HK-2 (cell line): ENCODE measurements at regions not wholly inside any gene's neighbourhood (a gene's known extent, or its start where the extent isn't known, plus 50 kb on each side); places are given as distances from the start of the nearest gene placed in this dataset.

Experiments
- DNase-seq: peaks from one replicate; pipeline ENCODE4 v3.0.0-alpha.2; 2018; ENCODE audit not compliant: unreplicated experiment

DNA sequence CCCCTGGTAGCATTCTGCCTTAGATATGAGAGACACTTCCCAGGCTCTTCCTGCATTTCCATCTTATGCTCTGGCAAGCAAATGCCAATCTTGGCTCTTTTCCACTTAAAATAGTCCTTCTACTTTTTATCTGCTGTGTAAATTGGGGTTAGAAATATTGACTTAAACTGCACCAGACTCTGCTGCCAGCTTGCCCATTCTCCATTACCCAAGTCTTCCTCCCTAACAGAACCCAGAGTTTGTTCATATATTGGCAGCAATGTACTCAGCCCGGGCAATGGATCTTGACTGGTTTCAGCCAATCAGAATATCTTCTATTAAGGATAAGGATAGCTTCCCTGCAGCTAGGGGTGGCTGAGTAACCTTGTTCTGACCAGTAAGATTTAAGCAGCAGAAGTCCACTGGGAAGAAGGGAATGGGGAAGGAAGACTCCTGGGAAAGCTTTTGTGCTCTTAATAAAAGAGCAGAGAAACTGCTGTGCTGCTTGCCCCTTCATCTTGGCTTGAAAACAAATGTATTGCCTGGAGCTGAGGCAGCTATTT is 177.1 kb downstream of the KCNRG start:
- DNase-seq, result no peak

DNA sequence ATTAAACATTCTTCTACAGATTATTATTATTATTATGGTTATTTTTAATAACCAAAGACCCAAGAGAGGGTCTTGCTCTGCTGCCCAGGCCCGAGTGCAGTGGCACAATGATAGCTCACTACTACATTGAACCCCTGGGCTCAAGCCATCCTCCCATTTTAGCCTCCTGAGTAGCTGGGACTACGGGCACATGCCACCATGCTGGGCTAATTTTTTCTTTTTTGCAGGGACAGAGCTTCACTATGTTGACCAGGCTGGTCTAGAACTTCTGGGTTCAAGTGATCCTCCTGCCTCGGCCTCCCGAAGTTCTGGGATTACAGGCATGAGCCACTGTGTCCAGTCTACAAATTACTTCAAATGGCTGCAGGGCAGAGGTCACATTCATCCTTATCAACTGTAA is 179.8 kb downstream of the KCNRG start:
- no peak for DNase-seq

DNA sequence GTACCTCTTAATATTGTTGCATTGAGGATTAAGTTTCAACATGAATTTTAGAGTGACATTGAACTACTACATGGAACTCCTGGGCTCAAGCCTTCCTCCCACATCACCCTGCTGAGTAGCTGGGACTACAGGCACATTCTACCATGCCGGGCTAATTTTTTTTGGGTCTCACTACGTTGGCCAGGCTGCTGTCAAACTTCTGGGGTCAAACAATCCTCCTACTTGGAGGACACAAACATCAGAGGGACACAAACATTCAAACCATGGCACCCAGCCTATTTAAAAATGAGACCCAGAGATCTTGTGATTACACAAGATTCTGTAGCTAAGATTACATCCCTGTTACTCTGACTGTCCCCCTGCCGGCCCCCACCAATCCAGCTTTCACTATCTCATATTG is 180.9 kb downstream of the KCNRG start:
- no peak for DNase-seq

DNA sequence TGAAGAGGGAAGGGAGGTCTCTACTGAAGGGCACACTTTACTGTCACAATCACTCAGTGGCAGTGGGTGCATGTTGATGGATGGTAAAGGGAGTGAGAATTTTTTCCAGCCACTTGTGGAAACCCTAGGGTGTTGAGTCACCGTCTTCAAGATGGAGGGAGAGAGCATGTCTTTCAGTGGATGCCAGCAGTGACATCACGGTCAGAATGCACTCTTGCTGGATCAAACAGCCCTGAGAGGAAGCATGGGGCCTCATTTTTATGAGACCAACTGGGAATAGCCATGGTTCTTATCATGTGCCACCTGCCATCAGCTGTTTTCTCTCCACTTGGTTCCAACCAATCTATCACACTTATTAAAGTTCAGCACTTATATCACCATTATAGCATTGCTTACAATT is 182.5 kb downstream of the KCNRG start:
- no peak for DNase-seq

DNA sequence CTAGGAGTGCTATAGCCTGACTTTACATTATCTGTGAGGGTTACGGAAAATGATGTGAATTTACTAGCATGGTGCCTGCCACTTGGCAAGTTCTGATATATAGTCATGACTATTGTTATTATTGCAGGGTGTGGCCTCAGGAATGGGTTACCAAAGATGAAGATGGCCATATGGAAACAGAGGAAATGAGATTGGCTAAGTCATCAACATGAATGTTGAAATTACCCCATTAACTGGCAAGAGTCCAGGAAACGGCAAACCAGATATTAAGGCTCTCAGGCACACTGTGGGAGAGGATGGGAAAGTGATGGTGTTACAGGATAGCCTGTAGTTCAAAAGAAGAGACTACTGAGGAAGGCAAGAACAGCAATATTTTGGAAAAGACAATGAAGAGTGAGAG is 183.3 kb downstream of the KCNRG start:
- no peak for DNase-seq

DNA sequence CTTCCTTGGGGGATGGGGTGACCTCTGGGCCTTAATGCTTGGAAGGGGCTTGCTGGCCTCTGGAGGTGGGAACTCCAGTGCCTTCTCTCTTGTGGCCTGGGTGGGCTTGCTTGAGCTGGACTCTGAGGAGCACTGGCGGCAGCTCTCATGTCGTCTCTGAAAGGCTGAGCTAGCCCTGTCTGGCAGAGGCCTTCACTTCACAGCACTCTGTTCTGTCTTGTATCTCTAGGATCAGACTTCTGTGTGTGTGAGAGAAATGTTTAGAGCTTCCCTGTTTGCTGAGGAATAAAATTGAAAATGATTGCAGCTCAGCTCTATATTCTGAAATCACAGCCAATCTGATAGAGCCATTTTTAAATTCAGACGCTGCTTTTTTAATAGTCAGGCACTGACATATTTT is 185.3 kb downstream of the KCNRG start:
- no peak for DNase-seq

DNA sequence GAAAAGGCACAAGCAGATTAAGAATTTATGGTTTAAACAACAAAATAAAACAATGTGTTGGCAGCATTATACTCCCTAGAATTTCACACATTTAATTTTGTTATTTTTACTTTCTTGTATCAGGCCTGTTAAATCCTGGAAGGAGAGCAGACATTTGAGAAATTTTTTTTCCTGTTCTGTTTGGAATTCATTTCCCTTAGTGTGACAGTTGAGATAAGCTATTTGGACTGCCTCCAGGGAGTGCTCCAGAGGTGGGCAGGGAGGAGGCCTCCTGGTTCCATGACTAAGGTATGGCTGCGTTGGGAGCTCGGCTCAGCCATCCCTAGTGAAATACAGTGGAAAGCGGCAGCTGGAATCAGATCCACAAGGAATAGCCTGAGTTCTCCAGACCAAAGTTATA is 185.7 kb downstream of the KCNRG start:
- no peak for DNase-seq

DNA sequence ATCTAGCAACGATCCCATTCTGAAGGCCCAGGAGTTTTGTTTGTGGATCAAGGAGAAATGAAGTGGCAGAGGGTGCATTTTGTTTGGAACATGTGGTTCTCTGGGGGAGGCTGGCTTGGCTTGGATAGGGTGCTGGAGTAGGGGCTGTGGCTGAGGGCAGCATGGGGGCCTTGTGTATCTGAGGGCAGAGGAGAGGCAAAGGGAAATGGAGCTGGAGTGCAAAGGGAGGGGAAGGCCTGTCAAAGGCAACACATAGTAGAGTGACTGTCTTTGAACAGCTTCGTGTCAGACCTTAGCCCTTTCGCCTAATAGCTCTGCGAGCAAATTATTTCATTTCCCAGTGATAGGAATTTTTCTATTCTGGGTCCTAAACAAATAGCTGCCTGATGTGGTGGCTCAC is 187.2 kb downstream of the KCNRG start:
- DNase-seq, result no peak

DNA sequence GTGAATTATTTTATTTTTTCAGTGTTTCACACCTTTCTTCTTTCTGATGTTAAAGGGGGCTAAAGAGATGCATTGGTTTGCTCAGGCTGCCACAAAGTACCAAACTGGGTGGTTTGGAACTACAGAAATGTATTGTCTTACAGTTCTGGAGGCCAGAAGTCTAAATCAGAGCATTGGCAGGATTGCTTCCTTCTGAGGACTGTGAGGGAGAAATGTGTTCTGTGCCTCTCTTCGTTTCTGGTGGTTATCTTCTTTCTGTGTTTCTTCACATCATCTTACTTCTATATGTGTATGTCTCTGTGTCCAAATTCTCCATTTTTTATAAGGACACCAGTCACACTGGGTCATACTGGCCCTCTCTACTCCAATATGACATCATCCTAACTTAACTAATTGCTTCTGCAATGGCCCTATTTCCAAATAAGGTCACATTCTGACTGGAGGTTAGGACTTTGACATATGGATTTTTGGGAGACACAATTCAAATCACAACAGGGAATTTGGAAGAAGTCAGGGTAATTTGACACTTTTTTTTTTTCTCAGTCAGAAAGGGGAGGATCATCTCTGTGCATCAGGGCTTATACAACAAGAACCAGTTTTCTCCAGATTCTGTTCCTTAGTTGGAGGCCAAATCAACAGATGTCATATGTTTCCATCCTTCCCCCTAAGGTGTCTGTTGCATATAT is 188.2 kb downstream of the KCNRG start:
- no peak for DNase-seq

DNA sequence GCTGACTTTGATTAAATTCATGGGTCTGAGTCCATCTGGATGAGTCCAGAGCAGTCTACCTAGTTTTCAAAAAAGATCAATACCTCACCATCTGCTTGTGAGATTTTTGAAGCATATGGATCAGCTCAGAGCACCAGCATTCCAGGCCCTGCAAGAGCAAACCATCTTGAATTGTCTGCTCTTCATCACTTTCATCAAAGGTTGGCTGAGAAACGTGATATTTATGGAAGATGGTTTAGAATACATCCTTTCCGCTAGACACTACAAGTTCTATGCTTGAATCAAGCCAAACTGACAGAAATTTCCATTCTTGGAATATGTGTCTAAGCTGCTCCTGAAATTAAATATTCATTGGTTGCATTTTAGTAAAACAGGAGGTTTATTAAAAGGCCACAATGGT is 190.3 kb downstream of the KCNRG start:
- DNase-seq, result no peak

DNA sequence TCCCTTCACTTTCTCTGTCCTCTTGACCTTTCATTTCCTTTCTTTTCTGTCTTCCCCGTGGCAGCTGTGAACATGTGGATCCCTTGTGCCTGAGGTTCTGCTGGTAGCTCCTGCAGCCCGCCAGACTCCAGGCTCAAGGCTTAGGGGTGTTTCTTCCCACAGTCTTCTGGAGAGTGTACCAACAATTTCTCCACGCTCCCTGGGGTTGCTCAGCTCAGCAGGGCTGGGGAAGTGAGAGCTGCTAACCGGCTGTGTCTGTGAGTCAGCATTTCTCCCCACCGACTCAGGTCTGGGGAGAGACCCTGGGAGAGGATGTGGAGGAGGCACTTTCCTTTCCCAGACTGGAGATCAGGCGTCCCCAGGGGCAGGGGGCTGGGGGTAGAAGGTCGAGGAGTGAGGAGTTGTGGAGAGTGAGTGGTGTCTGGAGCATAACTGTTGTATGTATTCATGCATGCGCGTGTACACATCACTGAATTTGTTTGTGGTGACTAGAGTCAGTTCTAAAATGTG is 193.6 kb downstream of the KCNRG start:
- DNase-seq, result peak; percentile 14

DNA sequence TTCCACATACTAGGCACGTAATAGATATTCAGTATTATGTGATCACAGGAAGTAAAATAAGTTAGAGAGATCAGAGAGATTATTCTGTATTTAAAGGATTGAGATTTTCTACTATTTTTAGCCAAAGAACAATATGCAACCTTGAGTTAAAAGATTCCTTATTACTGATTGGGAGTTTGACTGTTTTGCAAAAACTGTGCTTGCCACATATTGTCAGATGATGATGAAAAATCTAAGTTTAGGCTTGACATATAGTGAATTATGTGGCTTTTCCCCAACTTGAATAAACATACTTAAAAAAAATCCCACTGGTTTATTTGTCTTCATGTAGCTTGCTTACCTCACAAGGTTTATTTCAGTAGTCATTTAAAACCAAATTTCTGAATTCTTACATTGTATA is 194.4 kb downstream of the KCNRG start:
- DNase-seq, result no peak

DNA sequence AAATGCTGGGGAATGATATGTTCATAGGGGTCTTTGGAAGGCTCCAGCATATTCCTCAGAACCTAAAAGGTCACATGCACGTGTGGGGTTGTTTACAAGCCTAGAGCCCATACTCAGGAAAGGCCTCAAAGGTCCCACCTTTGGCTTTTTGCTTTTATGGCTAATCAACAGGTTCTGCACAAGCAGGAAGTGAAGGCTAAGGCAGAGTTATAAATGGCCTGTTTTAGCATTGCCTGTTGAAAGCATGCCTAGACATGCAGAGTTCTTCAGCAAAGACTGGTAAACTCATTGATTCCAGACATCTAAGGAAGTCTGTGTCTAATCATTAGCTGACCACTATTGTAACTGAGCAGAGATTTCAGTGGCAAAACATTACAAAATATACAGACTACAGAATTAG is 198.3 kb downstream of the KCNRG start:
- no peak for DNase-seq

DNA sequence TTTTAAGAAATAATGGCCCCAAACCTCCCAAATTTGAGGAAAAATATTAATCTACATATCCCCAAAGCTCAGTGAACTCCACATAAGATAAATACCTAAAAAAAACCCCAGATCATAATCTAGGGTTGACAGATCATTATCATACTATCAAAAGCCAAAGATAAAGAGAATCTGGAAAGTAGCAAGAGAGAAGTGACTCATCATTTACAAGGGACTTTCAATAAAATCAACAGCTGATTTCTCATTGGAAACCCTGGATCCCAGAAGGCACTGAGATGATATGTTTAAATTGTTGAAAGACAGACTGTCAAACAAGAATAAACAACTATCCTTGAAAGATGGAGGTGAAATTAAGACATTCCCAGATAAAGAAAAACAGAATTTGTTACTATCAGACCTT is 199.3 kb downstream of the KCNRG start:
- DNase-seq, result no peak

DNA sequence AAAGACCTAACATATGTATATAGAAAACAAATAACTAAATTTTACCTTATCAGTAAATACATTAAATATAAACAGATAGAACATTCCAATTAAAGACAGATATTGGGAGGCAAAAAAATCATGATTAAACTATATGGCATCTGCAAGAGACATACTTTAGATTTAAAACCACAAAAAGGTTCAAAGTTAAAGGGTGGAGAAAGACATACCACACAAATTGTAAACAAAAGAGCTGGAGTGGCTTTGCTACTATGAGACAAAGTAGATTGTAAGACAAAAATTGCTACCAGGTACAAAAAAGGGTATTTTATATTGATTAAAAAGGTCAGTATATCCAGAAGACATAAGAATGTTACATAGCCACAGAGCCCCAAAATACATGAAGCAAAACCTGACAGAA is 200.2 kb downstream of the KCNRG start:
- no peak for DNase-seq

DNA sequence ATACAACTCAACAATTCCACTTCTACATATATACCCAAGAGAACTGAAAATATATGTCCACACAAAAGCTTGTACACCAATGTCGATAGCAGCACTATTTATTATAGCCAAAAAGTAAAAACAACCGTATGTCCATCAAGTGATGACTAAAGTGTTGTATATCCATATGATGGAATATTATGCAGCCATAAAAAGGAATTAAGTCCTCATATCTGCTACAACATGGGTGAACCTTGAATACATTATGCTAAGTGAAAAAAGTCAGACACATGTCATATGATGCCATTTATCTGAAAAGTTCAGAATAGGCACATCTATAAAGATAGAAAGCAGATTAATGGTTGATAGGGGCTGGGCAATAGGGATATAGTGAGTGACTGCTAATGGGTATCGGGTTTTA is 204.5 kb downstream of the KCNRG start:
- no peak for DNase-seq

DNA sequence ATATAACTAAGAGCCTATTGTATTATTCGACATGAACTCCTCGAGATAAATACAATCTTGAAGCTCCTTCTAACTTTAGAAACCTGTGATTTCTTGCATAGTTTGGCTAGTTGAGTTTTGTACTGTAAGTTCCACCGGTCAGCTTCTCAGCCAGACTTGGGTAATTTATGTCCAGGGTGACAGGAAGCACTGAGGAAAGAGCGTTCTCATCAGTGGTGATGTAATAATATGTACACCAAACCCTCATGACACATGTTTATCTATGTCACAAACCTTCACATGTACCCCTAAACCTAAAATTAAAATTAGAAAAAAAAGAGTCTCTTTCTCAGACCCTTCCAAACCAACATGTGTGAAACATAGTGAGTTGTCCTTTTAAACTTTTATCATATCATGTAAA is 205.7 kb downstream of the KCNRG start:
- no peak for DNase-seq

DNA sequence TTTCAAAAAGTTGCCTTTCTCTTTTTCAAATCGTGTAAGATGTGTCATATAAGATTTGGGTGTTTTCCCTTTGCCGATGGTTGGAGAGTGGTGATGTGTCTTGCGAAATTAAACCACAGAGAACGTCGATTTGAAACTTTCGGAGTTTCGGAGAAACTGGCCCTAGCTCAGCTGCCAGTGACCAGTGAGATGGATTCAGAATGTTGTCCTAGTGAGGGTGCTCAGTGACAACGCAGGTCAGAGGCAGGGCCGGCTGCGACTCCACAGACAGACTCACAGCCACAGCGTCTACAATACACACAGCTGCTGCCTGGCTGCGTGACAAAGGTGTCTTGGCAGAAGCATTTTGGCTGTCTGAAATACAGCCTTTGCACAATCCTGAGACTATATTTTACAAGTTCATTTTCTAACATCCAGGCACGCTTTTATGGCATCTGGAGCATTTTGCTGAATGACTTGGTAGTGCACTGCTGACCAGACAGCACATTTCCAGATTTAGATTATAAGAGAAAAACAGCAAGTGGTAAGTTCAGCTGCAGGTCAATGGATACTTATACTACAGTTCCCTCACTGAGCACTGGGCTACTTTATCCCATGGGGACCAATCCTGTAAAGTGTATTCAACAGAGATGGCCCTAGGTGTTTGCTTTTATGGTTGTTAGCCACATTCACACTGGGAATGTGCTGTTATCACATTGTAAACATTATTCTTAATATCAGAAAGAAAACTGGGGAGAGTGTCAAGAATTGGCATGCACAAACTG is 207.5 kb downstream of the KCNRG start:
- DNase-seq, result no peak

DNA sequence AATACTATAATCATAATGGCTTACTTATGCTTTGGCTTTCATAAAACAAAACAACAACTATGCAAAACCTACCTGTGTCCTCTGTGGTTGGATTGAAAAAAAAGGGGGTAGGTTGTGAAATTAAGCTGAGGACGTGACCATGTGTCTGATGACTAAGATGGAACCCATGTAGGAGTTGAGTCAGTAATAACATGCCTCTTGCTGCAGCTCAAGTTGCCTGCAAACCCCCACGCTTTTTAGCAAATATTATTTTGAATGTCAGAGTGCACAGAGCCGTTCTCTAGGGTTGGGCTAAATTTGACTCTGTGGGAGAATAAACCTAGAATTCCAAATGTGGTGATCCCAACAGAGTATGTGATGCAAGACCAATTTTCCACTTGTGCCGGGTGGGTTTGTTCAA is 209.3 kb downstream of the KCNRG start:
- DNase-seq, result no peak

DNA sequence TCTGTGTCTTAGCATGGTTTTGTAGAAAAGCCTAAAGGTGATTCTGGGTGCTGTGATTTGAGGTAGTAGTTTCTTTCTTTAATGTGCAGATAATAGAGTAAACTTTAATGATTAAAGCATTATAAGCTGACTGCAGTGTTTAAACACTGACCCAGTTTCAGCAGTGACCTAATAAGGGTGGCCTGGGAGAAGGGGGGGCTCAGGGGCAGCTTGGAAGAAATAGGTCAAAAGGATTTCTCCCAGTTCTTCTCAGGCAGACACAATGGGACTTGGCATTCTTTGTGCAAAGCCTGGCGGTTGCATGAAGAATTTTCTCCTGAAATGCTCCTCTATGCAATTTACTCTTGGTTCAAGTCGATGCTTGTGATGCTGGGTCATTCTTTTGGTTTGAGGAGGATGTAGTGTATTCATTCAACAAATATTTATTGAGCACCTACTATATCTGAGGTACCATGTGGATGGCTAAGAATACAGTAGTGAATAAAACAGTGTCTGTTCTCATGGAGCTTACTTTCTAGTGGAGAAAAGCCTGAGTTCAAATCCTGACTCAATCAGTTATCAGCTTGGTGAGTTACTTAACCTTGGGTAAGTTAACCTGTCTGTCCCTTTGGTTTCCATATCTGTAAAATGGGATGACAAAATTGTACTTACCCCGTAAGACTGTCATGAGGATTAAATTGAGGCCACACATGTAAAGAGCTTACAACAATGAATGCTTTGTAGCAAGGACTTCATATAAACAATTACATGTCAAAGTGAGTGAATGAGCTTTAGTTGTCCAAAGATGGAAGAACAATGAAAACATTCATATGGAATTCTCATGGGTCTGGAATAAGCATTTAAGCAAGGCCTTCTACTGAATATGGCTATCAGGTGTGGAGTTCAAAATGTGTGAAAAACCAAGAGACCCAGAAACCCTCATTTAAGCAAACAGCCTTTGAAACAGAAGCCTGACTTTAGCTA is 210.2 kb downstream of the KCNRG start:
- DNase-seq, result no peak

DNA sequence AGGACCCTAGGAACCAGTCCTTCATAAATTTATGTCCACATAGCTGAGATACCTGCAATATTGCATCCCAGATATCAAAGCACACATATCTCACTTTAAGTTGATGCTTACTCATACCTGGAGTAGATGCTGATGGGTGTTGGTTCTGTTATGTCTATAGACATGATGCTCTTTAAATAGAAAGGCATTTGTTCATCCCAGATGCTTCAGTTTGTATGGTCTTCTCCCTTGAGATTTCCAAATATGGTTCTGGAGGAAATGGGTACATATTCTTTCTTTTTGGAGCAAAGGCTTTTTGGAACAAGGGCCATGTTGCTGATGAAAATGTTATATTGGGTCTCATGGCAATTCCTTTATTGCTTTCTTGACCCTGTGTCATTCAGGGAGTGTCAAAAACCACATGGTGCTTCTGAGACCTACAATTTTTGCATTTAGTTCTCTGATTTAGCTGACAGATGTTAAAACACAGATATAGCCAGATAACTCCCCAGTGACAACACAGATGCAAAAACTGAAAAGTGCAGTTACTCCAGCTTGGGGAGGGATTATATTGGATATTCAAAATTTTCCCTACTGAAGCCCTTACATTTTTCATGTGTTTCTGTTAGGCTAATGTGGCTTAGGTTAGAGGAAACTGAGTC is 211.4 kb downstream of the KCNRG start:
- no peak for DNase-seq

DNA sequence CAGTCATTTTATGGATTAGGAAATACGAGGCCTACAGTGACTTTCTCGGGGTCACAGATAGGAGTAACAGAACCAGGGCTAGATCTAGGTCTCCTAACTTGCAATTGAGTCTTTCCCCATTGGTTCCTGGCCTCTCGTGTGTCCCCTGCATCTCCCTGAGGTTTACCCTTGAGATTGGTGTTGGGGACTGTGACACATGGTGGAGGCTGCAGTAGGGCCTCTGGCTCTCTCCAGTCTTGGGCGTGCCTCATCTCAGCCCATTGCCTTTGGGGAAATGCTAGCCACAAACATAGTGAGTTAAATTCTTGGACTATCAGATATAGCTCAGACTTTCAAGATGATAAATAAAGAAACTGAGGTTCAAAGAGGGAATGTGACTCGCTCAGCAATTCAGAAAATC is 212.1 kb downstream of the KCNRG start:
- DNase-seq, result no peak
